ENCODE measurements at regions not wholly inside any gene's neighbourhood (a gene's known extent, or its start where the extent isn't known, plus 50 kb on each side); places are given as distances from the start of the nearest gene placed in this dataset.

DNA sequence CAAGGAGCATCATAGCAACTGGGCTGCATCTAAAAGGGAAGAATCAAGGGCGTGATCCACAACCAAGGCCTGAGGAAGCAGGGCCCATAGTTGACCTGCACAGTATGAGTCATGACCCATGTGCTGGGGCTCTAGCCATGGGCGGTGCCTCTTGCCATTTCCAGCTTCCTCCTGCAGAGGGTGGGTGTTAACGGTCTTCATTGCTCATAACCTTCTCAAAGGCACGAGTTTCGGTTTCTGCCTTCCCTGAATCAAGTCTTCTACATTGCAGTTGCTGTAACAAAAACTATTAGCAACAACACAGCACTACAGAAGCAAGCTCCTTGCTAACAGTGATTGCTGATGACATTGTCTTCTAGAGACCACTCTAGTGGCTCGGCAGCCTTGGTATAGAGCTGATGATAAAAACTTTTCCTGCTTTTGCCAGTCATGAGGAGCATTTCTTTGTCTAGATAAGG is 66.9 kb downstream of the CTSL start:
- Histone ChIP-seq H3K27me3 (ENCODE audit: control insufficient read depth, insufficient read depth, low read length) (no peaks in the 10 kb centered on the region), H3K4me3 (ENCODE audit: low read depth, low read length) (no peak overlapping the region), H3K36me3 (ENCODE audit: control insufficient read depth, insufficient read depth, low read length) (no peaks in the 10 kb centered on the region)
- TF ChIP-seq, protein P1, sequence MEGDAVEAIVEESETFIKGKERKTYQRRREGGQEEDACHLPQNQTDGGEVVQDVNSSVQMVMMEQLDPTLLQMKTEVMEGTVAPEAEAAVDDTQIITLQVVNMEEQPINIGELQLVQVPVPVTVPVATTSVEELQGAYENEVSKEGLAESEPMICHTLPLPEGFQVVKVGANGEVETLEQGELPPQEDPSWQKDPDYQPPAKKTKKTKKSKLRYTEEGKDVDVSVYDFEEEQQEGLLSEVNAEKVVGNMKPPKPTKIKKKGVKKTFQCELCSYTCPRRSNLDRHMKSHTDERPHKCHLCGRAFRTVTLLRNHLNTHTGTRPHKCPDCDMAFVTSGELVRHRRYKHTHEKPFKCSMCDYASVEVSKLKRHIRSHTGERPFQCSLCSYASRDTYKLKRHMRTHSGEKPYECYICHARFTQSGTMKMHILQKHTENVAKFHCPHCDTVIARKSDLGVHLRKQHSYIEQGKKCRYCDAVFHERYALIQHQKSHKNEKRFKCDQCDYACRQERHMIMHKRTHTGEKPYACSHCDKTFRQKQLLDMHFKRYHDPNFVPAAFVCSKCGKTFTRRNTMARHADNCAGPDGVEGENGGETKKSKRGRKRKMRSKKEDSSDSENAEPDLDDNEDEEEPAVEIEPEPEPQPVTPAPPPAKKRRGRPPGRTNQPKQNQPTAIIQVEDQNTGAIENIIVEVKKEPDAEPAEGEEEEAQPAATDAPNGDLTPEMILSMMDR (IDR thresholded peaks at IDR 0.05; ENCODE audit: insufficient read depth, low read length, poor library complexity, severe bottlenecking): no peak
- no peak for DNase-seq (ENCODE audit: low read depth)

DNA sequence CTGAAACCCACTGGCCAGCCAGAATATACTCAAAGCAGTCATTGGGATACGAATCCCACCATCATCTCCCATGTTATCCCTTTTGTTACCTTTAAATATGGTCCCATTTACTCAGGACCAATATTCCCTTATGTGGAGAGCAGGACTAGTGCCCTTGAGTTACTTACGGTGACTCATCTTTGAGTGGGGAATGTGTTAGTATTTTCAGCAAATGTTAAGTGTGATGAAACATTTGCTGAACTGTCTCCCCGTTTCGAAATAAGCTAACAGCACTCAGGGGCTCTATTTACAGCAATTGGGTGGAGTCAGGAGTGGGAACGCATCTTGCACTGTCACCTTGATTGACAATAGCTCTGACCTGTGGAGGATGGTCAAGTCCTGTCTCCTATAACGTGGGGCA is 67.4 kb downstream of the CTSL start:
- TF ChIP-seq, protein P1 (IDR thresholded peaks at IDR 0.05; ENCODE audit: insufficient read depth, low read length, poor library complexity, severe bottlenecking): no peak
- Histone ChIP-seq H3K4me3 (ENCODE audit: low read depth, low read length) (no peak overlapping the region), H3K36me3 (ENCODE audit: control insufficient read depth, insufficient read depth, low read length) (no peaks in the 10 kb centered on the region), H3K27me3 (ENCODE audit: control insufficient read depth, insufficient read depth, low read length) (no peaks in the 10 kb centered on the region)
- DNase-seq (ENCODE audit: low read depth): peak; percentile 29

DNA sequence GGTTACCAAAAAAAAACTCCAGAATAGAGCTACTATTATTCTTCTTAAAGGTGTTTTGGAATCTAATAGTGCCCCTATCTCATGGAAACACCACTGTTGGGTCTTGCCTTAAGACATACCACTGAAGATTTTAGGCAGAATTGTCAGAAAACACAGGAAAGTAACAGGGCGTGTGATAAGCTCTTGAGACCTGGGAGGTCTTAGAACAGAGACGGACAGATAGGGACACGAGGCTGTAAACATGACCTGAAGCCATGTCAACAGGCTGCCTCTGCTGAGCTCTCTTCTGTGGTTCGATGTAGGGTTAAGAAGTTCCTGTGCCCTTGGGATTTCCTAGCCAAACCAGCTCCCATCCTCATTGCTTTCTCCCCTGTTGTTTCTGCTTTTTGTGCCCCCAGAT is 69.3 kb downstream of the CTSL start:
- Histone ChIP-seq H3K4me3 (ENCODE audit: low read depth, low read length) (no peak overlapping the region), H3K27me3 (ENCODE audit: control insufficient read depth, insufficient read depth, low read length) (peaks cover 5% of the 10 kb centered on the region), H3K36me3 (ENCODE audit: control insufficient read depth, insufficient read depth, low read length) (no peaks in the 10 kb centered on the region)
- TF ChIP-seq, protein P1 (IDR thresholded peaks at IDR 0.05; ENCODE audit: insufficient read depth, low read length, poor library complexity, severe bottlenecking): no peak
- DNase-seq (ENCODE audit: low read depth): no peak

DNA sequence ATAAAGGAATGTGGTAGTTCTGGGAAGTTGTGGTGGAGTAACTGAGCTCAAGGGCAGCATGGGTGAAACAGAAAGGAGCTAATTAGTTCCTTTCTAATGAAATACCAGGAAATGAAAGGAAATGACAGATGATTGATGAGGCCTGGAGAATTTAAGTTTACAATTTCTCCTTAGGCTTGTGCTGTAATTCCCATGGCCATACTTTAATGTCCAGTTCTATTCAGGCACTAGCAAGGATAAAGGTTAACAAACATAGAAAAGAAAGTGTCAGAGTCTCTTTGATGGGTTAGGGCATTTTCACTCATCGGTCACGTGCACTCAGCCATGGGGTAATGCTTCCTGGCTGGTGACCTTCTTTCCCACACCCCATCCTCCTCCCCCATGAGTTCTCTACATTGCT is 70.3 kb downstream of the CTSL start:
- Histone ChIP-seq H3K4me3 (ENCODE audit: low read depth, low read length) (no peak overlapping the region), H3K27me3 (ENCODE audit: control insufficient read depth, insufficient read depth, low read length) (peaks cover 5% of the 10 kb centered on the region), H3K36me3 (ENCODE audit: control insufficient read depth, insufficient read depth, low read length) (no peaks in the 10 kb centered on the region)
- no peak for DNase-seq (ENCODE audit: low read depth)
- TF ChIP-seq, protein P1 (IDR thresholded peaks at IDR 0.05; ENCODE audit: insufficient read depth, low read length, poor library complexity, severe bottlenecking): no peak

DNA sequence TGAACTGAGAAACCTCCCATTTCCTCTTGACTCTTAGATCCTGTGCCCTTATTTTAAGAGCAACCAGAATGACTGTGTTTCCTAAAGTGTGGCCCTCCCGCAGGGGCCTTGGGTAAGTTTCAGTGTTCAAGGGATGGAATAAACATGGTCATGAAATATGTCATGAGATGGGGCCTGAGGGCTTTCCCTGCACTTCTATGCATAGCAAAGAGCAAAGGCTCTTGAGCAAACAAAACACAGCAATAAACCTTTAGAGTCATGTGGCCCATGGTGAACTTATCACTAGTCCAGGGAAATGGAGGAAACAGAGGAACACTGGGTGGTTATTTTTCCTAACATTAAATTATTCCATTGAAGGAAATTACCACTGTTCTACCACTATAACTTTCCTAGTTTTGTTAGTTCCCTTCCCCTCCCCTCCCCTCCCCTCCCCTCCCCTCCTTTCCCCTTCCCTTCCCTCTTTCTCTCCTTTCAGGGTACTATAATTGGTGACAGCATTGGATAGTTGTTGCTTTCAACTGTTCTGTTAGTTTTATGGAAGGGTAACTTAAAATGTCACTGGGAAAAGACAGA is 72.4 kb downstream of the CTSL start:
- TF ChIP-seq, protein P1 (IDR thresholded peaks at IDR 0.05; ENCODE audit: insufficient read depth, low read length, poor library complexity, severe bottlenecking): no peak
- no peaks in the 10 kb centered on the region for H3K36me3 ChIP-seq (ENCODE audit: control insufficient read depth, insufficient read depth, low read length)
- no peak overlapping the region for H3K4me3 ChIP-seq (ENCODE audit: low read depth, low read length)
- peaks cover 10% of the 10 kb centered on the region for H3K27me3 ChIP-seq (ENCODE audit: control insufficient read depth, insufficient read depth, low read length)
- no peak for DNase-seq (ENCODE audit: low read depth)

DNA sequence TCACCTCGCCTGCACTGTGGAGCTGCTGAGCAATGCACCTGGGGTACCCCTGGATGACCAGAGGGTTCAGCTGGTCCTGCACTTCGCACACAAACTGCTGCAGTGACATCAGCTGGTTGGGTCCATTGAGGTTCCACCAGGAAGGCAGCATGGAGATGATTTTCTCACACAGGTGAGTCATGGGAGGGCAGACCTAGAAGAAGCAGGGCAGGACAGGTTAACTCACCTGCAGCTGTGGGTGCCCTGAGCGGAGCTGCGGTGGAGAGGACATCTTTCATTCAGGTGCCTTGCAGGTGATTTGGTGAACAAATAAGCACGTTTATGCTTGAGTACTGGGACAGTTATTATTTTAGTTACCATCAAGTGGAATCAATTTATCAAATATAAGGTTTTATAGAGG is 73.6 kb downstream of the CTSL start:
- H3K27me3 ChIP-seq (ENCODE audit: control insufficient read depth, insufficient read depth, low read length): peaks cover 10% of the 10 kb centered on the region
- no peak overlapping the region for H3K4me3 ChIP-seq (ENCODE audit: low read depth, low read length)
- DNase-seq (ENCODE audit: low read depth): no peak
- TF ChIP-seq, protein P1 (IDR thresholded peaks at IDR 0.05; ENCODE audit: insufficient read depth, low read length, poor library complexity, severe bottlenecking): no peak
- no peaks in the 10 kb centered on the region for H3K36me3 ChIP-seq (ENCODE audit: control insufficient read depth, insufficient read depth, low read length)

Data from kidney epithelial cell (primary cell).